SH-SY5Y (cell line): ENCODE measurements at regions not wholly inside any gene's neighbourhood (a gene's known extent, or its start where the extent isn't known, plus 50 kb on each side); places are given as distances from the start of the nearest gene placed in this dataset.

ENCODE experiments used
- GATA2 ChIP-seq: IDR thresholded peaks from 2 replicates; pipeline ENCODE4 v1.6.1; 2011; ENCODE audit warnings: mild to moderate bottlenecking, low read depth, low read length
- GATA3 ChIP-seq: IDR thresholded peaks from 2 replicates; pipeline ENCODE4 v1.6.1; 2011; ENCODE audit warnings: low read depth, mild to moderate bottlenecking, low read length, moderate library complexity

- TF ChIP-seq GATA2 (no peak), GATA3 (no peak)
Measured at GRCh38 chr10:57008189-57008588, 647.1 kb upstream of the ZWINT start.
